SK-N-SH treated with all-trans-retinoic acid at 6 μM for 48 hours (cell line): ENCODE measurements at regions not wholly inside any gene's neighbourhood (a gene's known extent, or its start where the extent isn't known, plus 50 kb on each side); places are given as distances from the start of the nearest gene placed in this dataset.

Source experiments
- ATAC-seq: fragments of 200-7000 bp; cut with Tn5 transposase; 3 replicates; pipeline ENCODE4 v1.9.1; 2020; ENCODE audit warnings: mild to moderate bottlenecking, moderate library complexity
- ARNTL ChIP-seq: fragments of 450-650 bp; formaldehyde crosslinking; IDR thresholded peaks from 2 replicates; pipeline ENCODE4 v1.5.0; 2020; ENCODE audit warnings: low read depth, mild to moderate bottlenecking, moderate library complexity, borderline replicate concordance
- BACH2 ChIP-seq: fragments of 250-450 bp; sonication (Bioruptor Pico); IDR thresholded peaks from 2 replicates; pipeline ENCODE4 v1.9.0; 2021; ENCODE audit warnings: mild to moderate bottlenecking, borderline replicate concordance
- CSDC2 ChIP-seq: fragments of 250-450 bp; sonication (Bioruptor Pico); IDR thresholded peaks from 2 replicates; pipeline ENCODE4 v1.5.0; 2020; ENCODE audit warnings: mild to moderate bottlenecking, moderate library complexity
- CSRNP3 ChIP-seq: fragments of 250-450 bp; sonication (Bioruptor Pico); IDR thresholded peaks from 2 replicates; pipeline ENCODE4 v1.5.1; 2021; ENCODE audit warnings: mild to moderate bottlenecking, moderate library complexity
- ESRRG ChIP-seq: fragments of 250-450 bp; sonication (Bioruptor Pico); IDR thresholded peaks from 2 replicates; pipeline ENCODE4 v1.6.1; 2021; ENCODE audit warnings: mild to moderate bottlenecking
- GLIS3 ChIP-seq: fragments of 250-450 bp; sonication (Bioruptor Pico); IDR thresholded peaks from 2 replicates; pipeline ENCODE4 v1.5.0; 2020; ENCODE audit warnings: mild to moderate bottlenecking, moderate library complexity
- ISL1 ChIP-seq: fragments of 250-450 bp; sonication (Bioruptor Pico); IDR thresholded peaks from 2 replicates; pipeline ENCODE4 v2.1.2; 2022; ENCODE audit warnings: mild to moderate bottlenecking, moderate library complexity
- OSR1 ChIP-seq: fragments of 250-450 bp; sonication (Bioruptor Pico); IDR thresholded peaks from 2 replicates; pipeline ENCODE4 v1.8.0; 2022; ENCODE audit warnings: moderate library complexity, mild to moderate bottlenecking, inconsistent platforms
- PATZ1 ChIP-seq: fragments of 250-450 bp; sonication (Bioruptor Pico); IDR thresholded peaks from 2 replicates; pipeline ENCODE4 v1.8.0; 2020; ENCODE audit warnings: mild to moderate bottlenecking, moderate library complexity, borderline replicate concordance
- POU6F1 ChIP-seq: fragments of 250-450 bp; sonication (Bioruptor Pico); IDR thresholded peaks from 2 replicates; pipeline ENCODE4 v1.8.0; 2021; ENCODE audit warnings: low read depth, mild to moderate bottlenecking, moderate library complexity, borderline replicate concordance
- PPARA ChIP-seq: fragments of 250-450 bp; sonication (Bioruptor Pico); IDR thresholded peaks from 2 replicates; pipeline ENCODE4 v1.5.0; 2020; ENCODE audit warnings: mild to moderate bottlenecking, borderline replicate concordance
- RARB ChIP-seq: fragments of 250-450 bp; sonication (Bioruptor Pico); IDR thresholded peaks from 2 replicates; pipeline ENCODE4 v1.8.0; 2021; ENCODE audit warnings: mild to moderate bottlenecking, moderate library complexity
- SNAI2 ChIP-seq: fragments of 250-450 bp; sonication (Bioruptor Pico); IDR thresholded peaks from 2 replicates; pipeline ENCODE4 v1.5.0; 2020; ENCODE audit warnings: mild to moderate bottlenecking, moderate library complexity
- TCF4 ChIP-seq: fragments of 250-450 bp; sonication (Bioruptor Pico); IDR thresholded peaks from 2 replicates; pipeline ENCODE4 v1.8.0; 2021; ENCODE audit warnings: mild to moderate bottlenecking, moderate library complexity, borderline replicate concordance
- TOX ChIP-seq: fragments of 250-450 bp; sonication (Bioruptor Pico); IDR thresholded peaks from 2 replicates; pipeline ENCODE4 v1.8.0; 2021; ENCODE audit warnings: mild to moderate bottlenecking, moderate library complexity, borderline replicate concordance
- TSHZ2 ChIP-seq: fragments of 250-450 bp; sonication (Bioruptor Pico); IDR thresholded peaks from 2 replicates; pipeline ENCODE4 v1.5.0; 2020; ENCODE audit warnings: mild to moderate bottlenecking, moderate library complexity
- ZC3H10 ChIP-seq: fragments of 250-450 bp; sonication (Bioruptor Pico); IDR thresholded peaks from 2 replicates; pipeline ENCODE4 v1.5.1; 2021; ENCODE audit warnings: mild to moderate bottlenecking, moderate library complexity
- ZFP3 ChIP-seq: fragments of 250-450 bp; sonication (Bioruptor Pico); IDR thresholded peaks from 2 replicates; pipeline ENCODE4 v1.5.0; 2020; ENCODE audit warnings: mild to moderate bottlenecking, moderate library complexity
- ZFP30 ChIP-seq: fragments of 450-650 bp; formaldehyde crosslinking; IDR thresholded peaks from 2 replicates; pipeline ENCODE4 v1.5.0; 2022; ENCODE audit warnings: mild to moderate bottlenecking, moderate library complexity
- ZNF565 ChIP-seq: fragments of 450-650 bp; formaldehyde crosslinking; conservative IDR thresholded peaks from 2 replicates; pipeline ENCODE4 v1.5.0; 2020; ENCODE audit warnings: low read depth, mild to moderate bottlenecking, moderate library complexity
- ZNF70 ChIP-seq: fragments of 450-650 bp; formaldehyde crosslinking; IDR thresholded peaks from 2 replicates; pipeline ENCODE4 v1.5.0; 2020; ENCODE audit warnings: mild to moderate bottlenecking, moderate library complexity
- ZNF8 ChIP-seq: fragments of 450-650 bp; formaldehyde crosslinking; IDR thresholded peaks from 2 replicates; pipeline ENCODE4 v1.5.0; 2020; ENCODE audit warnings: mild to moderate bottlenecking, moderate library complexity

GRCh38 chr4:81557306-81557705 lies 85.6 kb upstream of the RASGEF1B start:
- ATAC-seq = no peak
- TF ChIP-seq ARNTL (CRISPR knock-in tag) = no peak

GRCh38 chr4:81555489-81555888 lies 83.8 kb upstream of the RASGEF1B start:
- no peak for ATAC-seq
- TF ChIP-seq ARNTL (CRISPR knock-in tag) = no peak
- TF ChIP-seq PPARA (CRISPR knock-in tag) = no peak
- no peak for TF ChIP-seq PATZ1 (CRISPR knock-in tag)
- no peak for TF ChIP-seq ZNF565
- no peak for TF ChIP-seq OSR1
- no peak for TF ChIP-seq ZFP3
- no peak for TF ChIP-seq GLIS3
- no peak for TF ChIP-seq RARB (CRISPR knock-in tag)
- TF ChIP-seq ZNF70 (CRISPR knock-in tag) = no peak
- no peak for TF ChIP-seq ZC3H10 (CRISPR knock-in tag)
- TF ChIP-seq BACH2 = no peak

GRCh38 chr4:81552086-81552485 lies 80.4 kb upstream of the RASGEF1B start:
- no peak for ATAC-seq
- no peak for TF ChIP-seq OSR1
- no peak for TF ChIP-seq SNAI2 (CRISPR knock-in tag)
- no peak for TF ChIP-seq TCF4 (CRISPR knock-in tag)
- no peak for TF ChIP-seq ZFP3
- no peak for TF ChIP-seq PPARA (CRISPR knock-in tag)
- TF ChIP-seq POU6F1 (CRISPR knock-in tag) = no peak
- no peak for TF ChIP-seq CSDC2 (CRISPR knock-in tag)
- no peak for TF ChIP-seq PATZ1 (CRISPR knock-in tag)
- no peak for TF ChIP-seq ZFP30
- TF ChIP-seq ZNF8 (CRISPR knock-in tag) = no peak
- TF ChIP-seq ZC3H10 (CRISPR knock-in tag) = no peak
- TF ChIP-seq RARB (CRISPR knock-in tag) = no peak
- TF ChIP-seq ESRRG (CRISPR knock-in tag) = no peak
- TF ChIP-seq ARNTL (CRISPR knock-in tag) = no peak
- TF ChIP-seq TSHZ2 (CRISPR knock-in tag) = no peak
- TF ChIP-seq ISL1 (CRISPR knock-in tag) = no peak

- ATAC-seq = no peak
- no peak for TF ChIP-seq CSDC2 (CRISPR knock-in tag)
- no peak for TF ChIP-seq ISL1 (CRISPR knock-in tag)
- TF ChIP-seq, all 23 proteins: peak for 0
Observed at GRCh38 chr4:81550388-81550859, 78.7 kb upstream of the RASGEF1B start.

- ATAC-seq = no peak
- TF ChIP-seq ESRRG (CRISPR knock-in tag) (no peak), TCF4 (CRISPR knock-in tag) (no peak), SNAI2 (CRISPR knock-in tag) (no peak), BACH2 (no peak), GLIS3 (no peak), ISL1 (CRISPR knock-in tag) (no peak), CSRNP3 (CRISPR knock-in tag) (no peak), TSHZ2 (CRISPR knock-in tag) (no peak), TOX (CRISPR knock-in tag) (no peak), RARB (CRISPR knock-in tag) (no peak), ZFP3 (no peak), PPARA (CRISPR knock-in tag) (no peak), ZNF70 (CRISPR knock-in tag) (no peak)
Observed at GRCh38 chr4:81549984-81550383, 78.3 kb upstream of the RASGEF1B start.
